GM12873 (cell line): ENCODE measurements at regions not wholly inside any gene's neighbourhood (a gene's known extent, or its start where the extent isn't known, plus 50 kb on each side); places are given as distances from the start of the nearest gene placed in this dataset.
A peak's percentile ranks its signal among the peaks of the same experiment; 100 is the strongest.

Experiments used
- CTCF ChIP-seq: IDR thresholded peaks from 2 replicates; pipeline ENCODE4 v1.5.1; 2012; ENCODE audit warnings: low read depth, mild to moderate bottlenecking, moderate library complexity, low read length, control low read depth; ENCODE audit not compliant: insufficient read depth; ENCODE audit errors: missing control alignments

- TF ChIP-seq CTCF = no peak
Measured at GRCh38 chr3:75254685-75255084, 409.4 kb upstream of the FRG2C start.

- no peak for TF ChIP-seq CTCF
Measured at GRCh38 chr3:75262661-75263060, 401.5 kb upstream of the FRG2C start.

- TF ChIP-seq CTCF = no peak
Measured at GRCh38 chr3:75265897-75266296, 398.2 kb upstream of the FRG2C start.

GRCh38 chr3:75272691-75273090 is 391.4 kb upstream of the FRG2C start:
- TF ChIP-seq CTCF = no peak

GRCh38 chr3:75294124-75294523 is 370.0 kb upstream of the FRG2C start:
- peak; percentile 39 for TF ChIP-seq CTCF

- TF ChIP-seq CTCF = no peak
Measured at GRCh38 chr3:75295013-75295412, 369.1 kb upstream of the FRG2C start.

- no peak for TF ChIP-seq CTCF
Measured at GRCh38 chr3:75296858-75297257, 367.3 kb upstream of the FRG2C start.
